HG03469 (cell line): ENCODE measurements at regions not wholly inside any gene's neighbourhood (a gene's known extent, or its start where the extent isn't known, plus 50 kb on each side); places are given as distances from the start of the nearest gene placed in this dataset.
A peak's percentile ranks its signal among the peaks of the same experiment; 100 is the strongest.

Experiments used
- ATAC-seq: cut with Tn5 transposase; IDR thresholded peaks from one replicate; pipeline ENCODE4 v1.9.1; 2021; ENCODE audit warnings: mild to moderate bottlenecking, moderate library complexity, moderate number of reproducible peaks; ENCODE audit not compliant: unreplicated experiment

GRCh38 chr10:2982146-2982545, 85.2 kb upstream of the PFKP start:
- no peak for ATAC-seq

DNA sequence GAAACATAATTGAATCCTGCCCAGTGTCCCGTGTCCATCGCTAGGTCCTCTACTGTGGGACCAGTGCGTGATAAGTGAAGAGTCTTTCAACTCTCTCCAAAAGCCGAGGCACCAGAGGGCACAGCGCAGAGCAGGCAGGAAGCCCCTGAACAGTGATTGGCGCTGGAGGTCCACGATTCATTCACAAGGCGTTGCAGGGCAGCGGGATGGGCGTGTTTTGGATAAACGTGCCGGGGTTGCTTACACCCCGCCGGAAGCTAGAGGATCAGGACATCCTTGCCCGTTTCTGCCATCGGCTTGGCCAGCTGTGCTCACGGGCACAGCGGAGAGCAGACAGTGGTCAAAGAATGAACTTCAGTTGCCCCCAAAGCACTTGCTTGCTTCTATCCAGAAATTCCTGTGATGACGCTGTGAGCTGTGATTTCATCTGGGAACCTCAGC, 86.0 kb upstream of the PFKP start:
- no peak for ATAC-seq

DNA sequence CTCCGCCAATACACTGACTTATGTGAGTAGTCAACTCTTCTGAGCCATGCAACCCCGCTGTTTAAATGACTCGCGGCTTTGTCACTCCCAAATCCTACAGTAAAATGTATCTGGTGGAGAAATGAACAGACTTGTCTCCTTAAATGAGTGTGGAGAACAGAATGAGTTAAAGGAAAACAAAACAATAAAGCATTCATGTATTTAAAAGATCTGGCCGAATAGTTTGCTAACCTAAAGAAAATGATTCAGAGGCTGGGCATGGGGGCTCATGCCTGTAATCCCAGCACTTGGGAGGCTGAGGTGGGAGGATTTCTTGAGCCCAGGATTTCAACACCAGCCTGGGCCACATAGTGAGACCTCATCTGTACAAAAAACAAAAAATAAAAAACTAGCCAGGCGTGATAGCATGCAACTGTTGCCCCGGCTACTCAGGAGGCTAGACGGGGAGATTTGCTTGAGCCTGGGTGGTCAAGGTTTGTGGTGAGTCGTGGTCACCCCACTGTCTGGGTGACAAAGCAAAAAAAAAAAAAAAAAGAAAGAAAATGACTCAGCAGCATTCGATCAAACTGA, 86.5 kb upstream of the PFKP start:
- no peak for ATAC-seq

DNA sequence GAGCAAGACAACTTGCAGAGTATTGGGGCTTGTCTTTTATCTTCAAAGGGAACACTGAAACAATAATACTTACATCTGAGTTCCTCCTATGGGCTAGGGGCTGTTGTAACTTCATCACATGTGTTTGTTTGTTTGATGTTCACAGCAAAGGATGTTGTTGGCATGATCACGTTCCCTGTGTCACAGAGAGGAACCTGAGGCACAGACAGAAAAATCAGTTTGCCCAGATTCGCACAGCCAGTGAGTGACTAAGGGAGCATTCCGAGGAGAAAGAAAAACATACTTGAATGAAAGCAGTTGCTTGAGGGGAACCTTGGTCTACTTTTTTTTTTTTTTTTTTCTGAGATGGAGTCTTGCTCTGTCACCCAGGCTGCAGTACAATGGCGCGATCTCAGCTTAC, 87.2 kb upstream of the PFKP start:
- no peak for ATAC-seq

DNA sequence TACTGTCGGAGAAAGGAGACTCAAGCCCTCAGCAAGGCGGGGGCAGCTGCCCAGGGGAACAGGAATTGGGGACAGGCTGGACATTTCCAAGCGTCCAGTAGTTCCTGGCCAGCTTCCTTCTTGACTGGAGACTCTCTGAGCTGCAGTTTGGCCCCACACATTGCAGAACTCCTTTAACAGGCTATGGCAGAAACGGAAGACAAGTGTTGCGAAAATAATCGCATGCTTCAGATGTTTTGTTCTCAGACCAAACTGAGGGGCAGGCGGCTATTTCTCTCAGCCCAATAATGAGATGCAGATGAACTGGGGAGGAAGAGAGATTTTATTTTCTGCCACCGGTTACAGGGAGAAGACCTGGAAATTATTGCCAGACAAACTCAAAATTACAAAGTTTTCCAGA, 88.0 kb upstream of the PFKP start:
- no peak for ATAC-seq

- ATAC-seq: no peak
Observed at GRCh38 chr10:2978574-2979273, 88.6 kb upstream of the PFKP start.

- peak; percentile 57 for ATAC-seq
Observed at GRCh38 chr10:2978111-2978510, 89.2 kb upstream of the PFKP start.

DNA sequence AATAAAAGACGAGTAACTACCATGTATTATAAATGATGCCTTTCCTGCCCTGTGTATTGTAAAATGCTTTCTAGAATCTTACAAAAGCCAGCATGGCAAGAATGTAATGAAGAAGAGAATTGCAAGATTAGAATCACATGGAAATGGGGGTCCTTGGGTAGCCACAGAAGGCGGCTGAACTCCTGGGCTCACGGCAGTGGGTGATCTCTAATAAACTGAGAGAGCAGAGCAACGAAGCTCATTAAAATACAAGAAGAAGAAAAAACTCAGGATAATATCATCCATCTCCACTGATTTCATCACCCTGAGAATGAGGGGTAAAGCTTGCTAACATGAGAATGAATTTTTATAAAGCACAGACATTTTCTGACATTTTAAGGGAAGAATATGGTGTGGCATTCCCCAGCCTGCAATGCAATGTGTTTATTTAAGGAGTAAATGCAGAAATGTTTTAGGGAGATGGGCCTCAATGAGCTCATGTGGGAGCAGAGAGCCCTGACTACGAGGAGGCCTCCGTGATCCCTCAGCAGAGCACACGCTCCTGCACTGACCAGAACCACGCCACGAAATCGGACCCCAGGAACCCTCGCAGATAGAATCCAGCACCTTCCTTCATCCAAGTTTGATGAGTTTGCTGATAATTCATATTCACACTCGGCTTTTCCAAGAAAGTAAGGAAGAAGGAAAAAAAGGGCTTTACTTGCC, 92.7 kb upstream of the PFKP start:
- no peak for ATAC-seq

DNA sequence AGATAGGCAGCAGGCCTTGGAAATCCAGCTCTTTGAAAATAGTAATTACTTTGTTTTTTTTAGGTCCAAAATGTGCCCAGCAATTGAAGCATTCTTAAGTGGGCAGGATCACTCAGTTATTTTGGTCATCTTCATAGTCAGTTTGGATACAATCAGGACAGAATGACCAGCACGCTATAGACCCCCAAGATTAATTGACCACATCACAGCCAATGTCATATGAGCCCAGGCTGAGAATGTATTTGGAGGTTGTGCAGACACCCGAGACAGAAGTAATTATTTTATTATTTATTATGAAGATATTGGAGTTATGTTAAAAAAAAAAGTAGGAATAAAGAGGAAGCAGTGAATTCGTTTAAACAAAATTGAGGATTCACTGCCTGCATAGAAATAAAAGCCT, 93.3 kb upstream of the PFKP start:
- no peak for ATAC-seq

DNA sequence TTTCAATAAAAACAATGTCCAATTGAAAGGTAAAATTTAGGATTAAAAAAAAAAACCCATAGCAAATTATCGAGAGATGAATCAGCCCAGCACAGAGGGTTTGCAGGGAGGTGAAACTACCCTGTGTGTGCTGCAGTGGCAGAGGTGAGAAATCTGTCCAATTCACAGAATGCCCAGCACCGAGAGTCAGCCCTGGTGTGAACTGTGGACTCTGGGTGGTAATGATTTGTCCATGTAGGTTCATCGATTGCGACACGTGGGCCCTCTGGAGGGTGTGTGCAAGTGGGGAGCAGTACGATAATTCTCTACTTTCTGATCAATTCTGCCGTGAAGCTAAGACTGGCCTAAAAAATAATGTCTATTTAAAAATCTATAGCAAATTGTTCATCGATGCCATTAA, 94.5 kb upstream of the PFKP start:
- no peak for ATAC-seq

DNA sequence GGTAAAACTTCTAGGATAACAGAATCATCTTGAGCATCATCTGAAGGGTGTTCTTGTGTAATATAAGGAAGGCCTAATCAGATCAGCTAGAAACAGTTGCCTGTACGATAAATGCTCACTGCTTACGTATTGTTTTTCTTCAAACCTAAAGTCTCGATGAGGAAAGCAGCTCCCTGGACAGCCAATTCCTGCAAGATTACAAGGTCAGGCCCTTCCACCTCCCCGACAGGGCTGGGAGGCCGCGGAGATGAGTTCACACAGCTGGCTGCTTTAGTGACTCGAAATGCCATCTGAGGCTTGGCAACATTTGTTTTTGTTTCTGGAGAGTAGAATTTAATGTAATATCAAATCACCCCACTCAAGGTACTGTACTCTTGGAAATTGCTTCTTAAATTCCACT, 95.1 kb upstream of the PFKP start:
- no peak for ATAC-seq

DNA sequence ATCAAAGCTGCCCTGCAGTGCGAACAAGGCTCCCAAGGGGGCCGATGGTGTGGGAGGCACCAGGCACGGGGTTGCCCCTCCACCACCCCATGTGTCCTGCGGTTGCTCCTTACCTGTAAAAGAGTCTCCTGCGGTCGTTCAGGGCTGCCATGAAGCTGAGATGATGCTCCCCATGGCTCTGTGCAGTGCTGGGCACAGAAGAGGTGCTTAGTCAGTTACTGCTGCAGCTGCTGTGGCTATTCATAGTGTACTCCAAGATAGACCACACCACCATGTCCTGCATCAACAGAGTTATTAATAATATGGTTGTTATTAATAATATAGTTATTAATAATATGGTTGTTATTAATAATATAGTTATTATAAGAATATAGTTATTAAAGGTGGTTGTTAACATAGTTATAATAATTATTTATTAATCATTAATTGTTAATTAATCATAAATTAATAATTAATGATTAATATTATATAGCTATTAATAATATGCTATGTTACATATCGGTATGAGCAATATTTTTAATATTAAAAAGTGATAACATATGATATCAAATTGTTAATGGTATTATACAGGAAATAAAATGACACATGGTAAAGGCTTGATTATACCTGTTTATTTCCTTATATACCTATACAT, 97.0 kb upstream of the PFKP start:
- no peak for ATAC-seq

- no peak for ATAC-seq
Observed at GRCh38 chr10:2968401-2969058, 98.8 kb upstream of the PFKP start.

DNA sequence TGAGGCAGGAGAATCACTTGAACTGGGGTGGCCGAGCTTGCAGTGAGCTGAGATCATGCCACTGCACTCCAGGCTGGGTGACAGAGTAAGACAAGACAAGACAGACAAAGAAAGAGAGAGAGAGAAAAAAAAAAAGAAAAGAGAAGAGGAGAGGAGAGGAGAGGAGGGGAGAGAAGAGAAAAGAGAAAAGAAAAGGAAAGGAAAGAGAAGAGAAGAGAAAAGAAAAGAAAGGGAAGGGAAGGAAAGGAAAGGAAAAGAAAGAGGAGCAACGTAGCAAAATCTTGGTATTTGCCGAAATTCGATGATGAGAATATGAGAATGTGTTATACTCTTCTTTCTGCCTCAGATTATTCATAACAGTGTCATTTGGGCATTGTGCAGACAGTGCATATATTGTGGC, 101.2 kb upstream of the PFKP start:
- no peak for ATAC-seq

DNA sequence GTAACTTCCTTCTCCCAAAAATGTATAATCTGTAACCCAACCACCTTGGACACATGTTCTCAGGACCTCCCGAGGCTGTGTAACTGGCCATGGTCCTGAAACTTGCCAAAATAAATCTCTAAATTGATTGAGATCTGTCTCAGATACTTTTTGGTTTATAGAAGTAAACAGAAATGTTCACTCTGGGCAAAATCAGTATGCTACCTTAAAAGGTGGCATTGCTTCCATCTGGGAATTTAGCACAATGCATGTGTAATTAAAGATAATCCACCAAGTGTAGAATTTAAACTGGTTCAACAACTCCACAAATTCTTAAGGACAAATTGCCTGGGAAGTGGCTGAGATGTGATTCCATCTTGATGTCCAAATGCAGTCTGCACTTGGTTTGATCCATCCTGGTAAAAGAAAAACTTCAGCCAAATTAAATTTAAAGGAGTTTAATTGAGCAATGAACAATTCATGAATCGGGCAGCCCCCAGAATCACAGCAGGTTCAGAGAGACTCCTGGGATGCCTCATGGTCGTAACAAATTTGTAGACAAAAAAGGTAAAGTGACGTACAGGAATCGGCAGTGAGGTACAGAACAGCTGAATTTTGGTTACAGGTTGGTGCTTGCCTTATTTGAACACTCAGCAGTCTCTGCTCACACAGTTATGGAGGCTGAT, 102.6 kb upstream of the PFKP start:
- no peak for ATAC-seq

GRCh38 chr10:2963889-2964631, 103.3 kb upstream of the PFKP start:
- ATAC-seq: no peak

- no peak for ATAC-seq
Observed at GRCh38 chr10:2962194-2962593, 105.2 kb upstream of the PFKP start.

GRCh38 chr10:2958659-2959058, 108.7 kb upstream of the PFKP start:
- ATAC-seq: no peak

GRCh38 chr10:2957785-2958184, 109.6 kb upstream of the PFKP start:
- no peak for ATAC-seq

DNA sequence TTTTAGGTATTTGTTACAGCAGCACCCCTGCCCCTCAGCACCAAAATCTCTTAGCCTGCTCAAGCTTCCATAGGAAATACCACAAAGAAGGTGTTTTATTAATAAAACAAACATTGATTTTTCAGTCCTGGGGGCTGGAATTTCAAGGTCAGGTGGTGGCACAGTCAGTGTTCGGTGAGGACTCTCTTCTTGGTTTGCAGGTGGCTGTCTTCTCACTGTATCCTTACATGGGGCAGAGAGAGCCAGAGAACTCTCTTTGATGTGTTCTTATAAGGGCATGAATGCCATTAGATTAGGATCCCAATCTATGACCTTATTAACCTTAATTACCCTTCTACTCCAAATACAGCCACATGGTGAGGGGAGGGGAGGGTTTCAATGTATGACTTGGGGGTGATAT, 112.3 kb upstream of the PFKP start:
- ATAC-seq: no peak
